Fibroblast of villous mesenchyme (primary cell): ENCODE measurements at regions not wholly inside any gene's neighbourhood (a gene's known extent, or its start where the extent isn't known, plus 50 kb on each side); places are given as distances from the start of the nearest gene placed in this dataset.

Source experiments
- DNase-seq: peaks from one replicate; pipeline ENCODE4 v3.0.0-alpha.2; 2010; ENCODE audit warnings: low read depth
- H3K4me3 ChIP-seq: 2 replicates; pipeline ENCODE4 v1.5.1; 2011; ENCODE audit warnings: low read depth, mild to moderate bottlenecking, low read length
- CTCF ChIP-seq: IDR thresholded peaks from 2 replicates; pipeline ENCODE4 v1.5.1; 2012; ENCODE audit warnings: low read depth, mild to moderate bottlenecking, low read length; ENCODE audit not compliant: insufficient read depth

- no peak overlapping the region for H3K4me3 ChIP-seq
- TF ChIP-seq CTCF: no peak
- no peak for DNase-seq
Measured at GRCh38 chr21:22421416-22422180, 1423.4 kb downstream of the NCAM2 start.

- H3K4me3 ChIP-seq: no peak overlapping the region
- DNase-seq: no peak
- no peak for TF ChIP-seq CTCF
Measured at GRCh38 chr21:22438428-22439086, 1440.3 kb downstream of the NCAM2 start.

- TF ChIP-seq CTCF: no peak
- DNase-seq: no peak
Measured at GRCh38 chr21:22444990-22445389, 1446.8 kb downstream of the NCAM2 start.

GRCh38 chr21:22450507-22450906, 1452.3 kb downstream of the NCAM2 start:
- TF ChIP-seq CTCF: no peak
- DNase-seq: no peak
- H3K4me3 ChIP-seq: no peak overlapping the region

More at GRCh38 chr21:22444990-22445389, 1446.8 kb downstream of the NCAM2 start:
- H3K4me3 ChIP-seq: no peak overlapping the region

DNA sequence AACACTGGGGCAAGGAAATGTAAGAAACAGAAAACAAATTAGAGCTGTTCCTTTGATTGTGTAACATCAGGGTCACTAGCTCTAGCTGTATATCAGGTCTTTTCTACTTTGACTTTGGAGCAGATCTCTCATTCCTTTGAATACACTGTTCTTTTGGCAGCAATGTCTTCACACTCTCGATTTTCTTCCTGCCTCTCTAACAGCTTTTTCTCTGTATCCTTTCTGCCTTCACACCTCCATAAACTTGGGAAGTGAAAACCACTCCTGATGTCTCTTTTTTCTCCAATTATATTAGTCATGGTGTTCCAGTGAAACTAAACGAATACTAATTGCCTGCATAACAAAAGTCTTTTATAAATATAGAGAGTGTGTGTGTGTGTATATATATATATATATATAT, 1458.0 kb downstream of the NCAM2 start:
- DNase-seq: no peak
- H3K4me3 ChIP-seq: no peak overlapping the region
- no peak for TF ChIP-seq CTCF

DNA sequence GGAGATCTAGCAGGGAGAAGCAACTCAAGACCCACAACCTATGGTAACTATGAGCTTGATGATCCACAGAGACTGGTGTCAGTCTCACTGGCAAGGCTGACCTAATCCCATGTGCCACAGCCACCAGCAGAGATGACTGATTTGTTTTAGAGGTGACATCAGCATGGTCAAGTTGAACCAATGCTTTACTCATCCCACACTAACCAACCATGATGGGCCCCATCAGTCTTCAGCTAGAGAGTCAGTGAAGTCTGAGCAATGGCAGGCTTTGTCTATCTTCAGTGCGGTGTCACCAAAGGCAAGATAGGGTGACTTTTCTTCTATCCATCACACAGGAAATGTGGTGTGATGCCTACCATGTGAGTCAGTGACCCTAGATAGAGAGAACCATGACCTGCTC, 1470.7 kb downstream of the NCAM2 start:
- TF ChIP-seq CTCF: no peak
- DNase-seq: no peak
- H3K4me3 ChIP-seq: no peak overlapping the region

GRCh38 chr21:22474403-22474802, 1476.2 kb downstream of the NCAM2 start:
- no peak overlapping the region for H3K4me3 ChIP-seq
- no peak for TF ChIP-seq CTCF
- no peak for DNase-seq
